K562 (cell line): ENCODE measurements at regions not wholly inside any gene's neighbourhood (a gene's known extent, or its start where the extent isn't known, plus 50 kb on each side); places are given as distances from the start of the nearest gene placed in this dataset.

Source experiments
- ATAC-seq: fragments of 200-7000 bp; cut with Tn5 transposase; 3 replicates; pipeline ENCODE4 v1.9.1; 2020; ENCODE audit warnings: moderate library complexity
- BruUV-seq: library from RNA; stranded (reverse); fragments of 400-500 nt; replicated peaks from 2 replicates; lab custom pipeline; 2021; lab: Mats Ljungman, UMichigan
- CTCF ChIA-PET: fragments of 300-600 bp; formaldehyde crosslinking; extraction: SDS; loops from one replicate; lab custom pipeline; 2021; ENCODE audit warnings: low intra/inter-chr PET ratio; lab: Yijun Ruan, JAX
- POLR2A ChIA-PET: fragments of 300-600, 350-650 bp; sonication (Branson Sonifier 250); formaldehyde crosslinking; extraction: SDS; loops from one replicate; lab custom pipeline; 2021; ENCODE audit warnings: antibody characterized with exemption, inconsistent platforms; lab: Yijun Ruan, JAX
- DNase-seq, 4 experiments: peaks; one replicate each; pipeline versions ENCODE4 v3.0.0 to v3.0.0-alpha.2; 2011 to 2018; ENCODE audit warnings: low spot score in 3 of 4, mixed read lengths in 3 of 4; ENCODE audit errors: extremely low read depth in 1 of 4
- FAIRE-seq: peaks from 2 replicates; lab custom pipeline; 2011; peaks lifted over from hg19 to GRCh38; lab: Jason Lieb, UNC
- H2AFZ ChIP-seq: 2 replicates; pipeline ENCODE4 v1.6.0; 2011; ENCODE audit warnings: low read depth, low read length, control low read depth, inconsistent platforms
- H3K27ac ChIP-seq: fragments of 200-600 bp; 3 replicates; pipeline ENCODE4 v1.8.0; 2011; ENCODE audit warnings: low read depth, mild to moderate bottlenecking, control low read depth, inconsistent platforms, low read length, moderate library complexity, mixed read lengths; ENCODE audit errors: extremely low read depth
- H3K27me3 ChIP-seq, 2 experiments: fragments of 300-600 bp in 1 of 2; 2 replicates in 1 of 2; 3 replicates in 1 of 2; pipeline versions ENCODE4 v1.6.0 to v1.8.0; 2011; ENCODE audit warnings: inconsistent platforms in 2 of 2, low read length in 2 of 2, mild to moderate bottlenecking in 1 of 2, mixed read lengths in 1 of 2, moderate library complexity in 1 of 2; ENCODE audit not compliant: control insufficient read depth in 2 of 2, insufficient read depth in 2 of 2
- H3K36me3 ChIP-seq: fragments of 300-600 bp; 3 replicates; pipeline ENCODE4 v1.8.0; 2011; ENCODE audit warnings: mild to moderate bottlenecking, low read length, inconsistent platforms; ENCODE audit not compliant: control insufficient read depth, insufficient read depth
- H3K4me1 ChIP-seq, 2 experiments: fragments of 200-600 bp in 1 of 2; replicated peaks in 1 of 2; 2 replicates in 1 of 2; 3 replicates in 1 of 2; pipeline versions ENCODE4 v1.5.1 to v1.8.0; 2011; ENCODE audit warnings: inconsistent platforms in 2 of 2, low read length in 2 of 2, mild to moderate bottlenecking in 1 of 2, mixed read lengths in 1 of 2, moderate library complexity in 1 of 2; ENCODE audit not compliant: control insufficient read depth in 2 of 2, insufficient read depth in 2 of 2
- H3K4me2 ChIP-seq: 2 replicates; pipeline ENCODE4 v1.6.1; 2011; ENCODE audit warnings: low read length, control low read depth, inconsistent platforms, mixed read lengths; ENCODE audit not compliant: insufficient read depth
- H3K4me3 ChIP-seq: fragments of 200-600 bp; sonication (generic), shearing (Covaris generic); 2 replicates; pipeline ENCODE4 v1.5.1; 2016; ENCODE audit warnings: control low read depth, inconsistent platforms
- H3K79me2 ChIP-seq: fragments of 200-600 bp; 3 replicates; pipeline ENCODE4 v1.8.0; 2011; ENCODE audit warnings: low read length, inconsistent platforms; ENCODE audit not compliant: control insufficient read depth, insufficient read depth
- H3K9ac ChIP-seq, 2 experiments: 2 replicates each; pipeline versions ENCODE4 v1.6.0 to v1.6.1; 2011; ENCODE audit warnings: low read depth in 2 of 2, low read length in 2 of 2, control low read depth in 1 of 2, inconsistent platforms in 1 of 2, mild to moderate bottlenecking in 1 of 2, mixed read lengths in 1 of 2; ENCODE audit not compliant: insufficient read depth in 1 of 2
- H3K9me1 ChIP-seq: one replicate; pipeline ENCODE4 v1.6.0; 2011; ENCODE audit warnings: inconsistent platforms, mild to moderate bottlenecking, low read length, moderate library complexity; ENCODE audit not compliant: control insufficient read depth, insufficient read depth
- H3K9me3 ChIP-seq: replicated peaks from 2 replicates; pipeline ENCODE4 v1.5.1; 2011; ENCODE audit warnings: low read depth, low read length, inconsistent platforms; ENCODE audit not compliant: control insufficient read depth, insufficient read depth
- H4K20me1 ChIP-seq: replicated peaks from 2 replicates; pipeline ENCODE4 v1.6.1; 2011; ENCODE audit warnings: low read length, inconsistent platforms, mixed read lengths; ENCODE audit not compliant: control insufficient read depth, insufficient read depth
- FOSL1 ChIP-seq: fragments of 200-800 bp; sonication (Bioruptor generic); conservative IDR thresholded peaks from 2 replicates; pipeline ENCODE4 v1.6.1; 2016; ENCODE audit warnings: missing genetic modification characterization, missing compliant biosample characterization
- MAFK ChIP-seq: IDR thresholded peaks from 2 replicates; pipeline ENCODE4 v1.6.1; 2011; ENCODE audit warnings: low read length, improper control_type of control experiment
- MECOM ChIP-seq: fragments of 250-450 bp; sonication (Bioruptor Pico); IDR thresholded peaks from 2 replicates; pipeline ENCODE4 v1.8.0; 2022; ENCODE audit warnings: inconsistent platforms
- OTX1 ChIP-seq: fragments of 450-650 bp; formaldehyde crosslinking; IDR thresholded peaks from 2 replicates; pipeline ENCODE4 v1.4.0; 2022; ENCODE audit warnings: mild to moderate bottlenecking
- PRPF4 ChIP-seq: fragments of 200-400 bp; formaldehyde crosslinking; IDR thresholded peaks from one replicate; pipeline ENCODE4 v1.6.1; 2017; ENCODE audit warnings: low read length, low read depth, mild to moderate bottlenecking; ENCODE audit not compliant: insufficient read depth, poor library complexity, severe bottlenecking
- RFX1 ChIP-seq: fragments of 450-650 bp; IDR thresholded peaks from 2 replicates; pipeline ENCODE4 v1.6.1; 2016; ENCODE audit warnings: mild to moderate bottlenecking, moderate library complexity
- SOX6 ChIP-seq: fragments of 450-650 bp; IDR thresholded peaks from 2 replicates; pipeline ENCODE4 v1.6.1; 2014; ENCODE audit warnings: mild to moderate bottlenecking
- SRSF1 ChIP-seq: fragments of 200-400 bp; formaldehyde crosslinking; IDR thresholded peaks from 2 replicates; pipeline ENCODE4 v1.6.1; 2017; ENCODE audit warnings: mild to moderate bottlenecking, low read depth, low read length, moderate library complexity
- STAT5A ChIP-seq: IDR thresholded peaks from 2 replicates; pipeline ENCODE4 v1.6.1; 2012; ENCODE audit warnings: low read length, inconsistent platforms, borderline replicate concordance
- U2AF2 ChIP-seq: fragments of 200-400 bp; formaldehyde crosslinking; optimal IDR thresholded peaks from 2 replicates; pipeline ENCODE3; 2017; ENCODE audit warnings: low read depth, mild to moderate bottlenecking, low read length
- XRCC4 ChIP-seq: IDR thresholded peaks from one replicate; pipeline ENCODE4 v1.6.1; 2011; ENCODE audit not compliant: insufficient read depth, insufficient read length; ENCODE audit errors: extremely low read depth
- ZBED1 ChIP-seq: IDR thresholded peaks from 2 replicates; pipeline ENCODE4 v1.6.1; 2014
- ZNF253 ChIP-seq: fragments of 250-450 bp; sonication (Bioruptor Pico); conservative IDR thresholded peaks from 2 replicates; pipeline ENCODE4 v1.6.1; 2021; ENCODE audit warnings: mild to moderate bottlenecking
- ZNF584 ChIP-seq: fragments of 200-800 bp; sonication (Bioruptor generic); IDR thresholded peaks from 2 replicates; pipeline ENCODE4 v1.6.1; 2016; ENCODE audit warnings: low read depth, mild to moderate bottlenecking, missing genetic modification characterization, missing compliant biosample characterization
- ZNF75A ChIP-seq: fragments of 450-650 bp; formaldehyde crosslinking; IDR thresholded peaks from 2 replicates; pipeline ENCODE4 v1.4.0; 2020; ENCODE audit warnings: mild to moderate bottlenecking
- in situ Hi-C: fragments of 300-500 bp; cut with MboI; formaldehyde crosslinking; loops from 4 replicates; pipeline ENCODE4 v1.15.0; 2018; ENCODE audit warnings: inconsistent platforms, mixed read lengths
- intact Hi-C: fragments of 100-400 bp; cut with micrococcal nuclease; formaldehyde crosslinking; loops from 2 replicates; pipeline ENCODE4 v1.14.2; 2022
- TF ChIP-seq, protein P1 (sequence below): fragments of 450-650 bp; IDR thresholded peaks from 2 replicates; pipeline ENCODE4 v1.6.1; 2017; ENCODE audit warnings: mild to moderate bottlenecking, moderate library complexity
- TF ChIP-seq, protein P2 (sequence below): fragments of 450-650 bp; formaldehyde crosslinking; IDR thresholded peaks from 2 replicates; pipeline ENCODE4 v1.4.0; 2020; ENCODE audit warnings: mild to moderate bottlenecking, moderate library complexity
- TF ChIP-seq, protein P3 (sequence below): sonication (generic); formaldehyde crosslinking; IDR thresholded peaks from 2 replicates; pipeline ENCODE4 v1.8.1; 2023; ENCODE audit warnings: mild to moderate bottlenecking, missing genetic modification reagents

DNA sequence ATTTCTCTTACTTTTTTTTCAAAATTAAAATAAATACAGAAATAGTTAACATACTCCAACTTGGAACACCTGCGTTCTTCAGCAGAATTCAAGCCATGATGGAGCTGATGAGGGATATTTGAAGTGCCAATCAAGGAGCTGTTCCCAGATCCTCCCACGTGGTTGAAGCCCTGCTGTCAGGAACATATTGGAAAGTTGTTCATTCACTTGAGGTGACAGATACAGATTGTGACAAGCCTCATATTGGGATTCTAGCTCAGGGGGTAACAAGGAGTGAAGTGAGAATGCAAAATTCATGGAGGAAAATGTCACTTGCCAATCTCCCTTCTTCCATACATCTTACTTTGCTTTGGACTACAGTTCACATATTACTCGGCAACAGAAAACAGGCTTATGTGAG is 2670.8 kb downstream of the PCDH7 start (continued):
- TF ChIP-seq, protein P1, sequence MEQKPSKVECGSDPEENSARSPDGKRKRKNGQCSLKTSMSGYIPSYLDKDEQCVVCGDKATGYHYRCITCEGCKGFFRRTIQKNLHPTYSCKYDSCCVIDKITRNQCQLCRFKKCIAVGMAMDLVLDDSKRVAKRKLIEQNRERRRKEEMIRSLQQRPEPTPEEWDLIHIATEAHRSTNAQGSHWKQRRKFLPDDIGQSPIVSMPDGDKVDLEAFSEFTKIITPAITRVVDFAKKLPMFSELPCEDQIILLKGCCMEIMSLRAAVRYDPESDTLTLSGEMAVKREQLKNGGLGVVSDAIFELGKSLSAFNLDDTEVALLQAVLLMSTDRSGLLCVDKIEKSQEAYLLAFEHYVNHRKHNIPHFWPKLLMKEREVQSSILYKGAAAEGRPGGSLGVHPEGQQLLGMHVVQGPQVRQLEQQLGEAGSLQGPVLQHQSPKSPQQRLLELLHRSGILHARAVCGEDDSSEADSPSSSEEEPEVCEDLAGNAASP, result no peak
- no peak for TF ChIP-seq ZNF253 (CRISPR knock-in tag)
- no peak for TF ChIP-seq STAT5A
- no peak for TF ChIP-seq MECOM (CRISPR knock-in tag)
- TF ChIP-seq, protein P2, sequence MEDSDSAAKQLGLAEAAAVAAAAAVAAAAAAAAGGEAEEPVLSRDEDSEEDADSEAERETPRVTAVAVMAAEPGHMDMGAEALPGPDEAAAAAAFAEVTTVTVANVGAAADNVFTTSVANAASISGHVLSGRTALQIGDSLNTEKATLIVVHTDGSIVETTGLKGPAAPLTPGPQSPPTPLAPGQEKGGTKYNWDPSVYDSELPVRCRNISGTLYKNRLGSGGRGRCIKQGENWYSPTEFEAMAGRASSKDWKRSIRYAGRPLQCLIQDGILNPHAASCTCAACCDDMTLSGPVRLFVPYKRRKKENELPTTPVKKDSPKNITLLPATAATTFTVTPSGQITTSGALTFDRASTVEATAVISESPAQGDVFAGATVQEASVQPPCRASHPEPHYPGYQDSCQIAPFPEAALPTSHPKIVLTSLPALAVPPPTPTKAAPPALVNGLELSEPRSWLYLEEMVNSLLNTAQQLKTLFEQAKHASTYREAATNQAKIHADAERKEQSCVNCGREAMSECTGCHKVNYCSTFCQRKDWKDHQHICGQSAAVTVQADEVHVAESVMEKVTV (CRISPR knock-in tag), result no peak
- TF ChIP-seq SOX6, result no peak

DNA sequence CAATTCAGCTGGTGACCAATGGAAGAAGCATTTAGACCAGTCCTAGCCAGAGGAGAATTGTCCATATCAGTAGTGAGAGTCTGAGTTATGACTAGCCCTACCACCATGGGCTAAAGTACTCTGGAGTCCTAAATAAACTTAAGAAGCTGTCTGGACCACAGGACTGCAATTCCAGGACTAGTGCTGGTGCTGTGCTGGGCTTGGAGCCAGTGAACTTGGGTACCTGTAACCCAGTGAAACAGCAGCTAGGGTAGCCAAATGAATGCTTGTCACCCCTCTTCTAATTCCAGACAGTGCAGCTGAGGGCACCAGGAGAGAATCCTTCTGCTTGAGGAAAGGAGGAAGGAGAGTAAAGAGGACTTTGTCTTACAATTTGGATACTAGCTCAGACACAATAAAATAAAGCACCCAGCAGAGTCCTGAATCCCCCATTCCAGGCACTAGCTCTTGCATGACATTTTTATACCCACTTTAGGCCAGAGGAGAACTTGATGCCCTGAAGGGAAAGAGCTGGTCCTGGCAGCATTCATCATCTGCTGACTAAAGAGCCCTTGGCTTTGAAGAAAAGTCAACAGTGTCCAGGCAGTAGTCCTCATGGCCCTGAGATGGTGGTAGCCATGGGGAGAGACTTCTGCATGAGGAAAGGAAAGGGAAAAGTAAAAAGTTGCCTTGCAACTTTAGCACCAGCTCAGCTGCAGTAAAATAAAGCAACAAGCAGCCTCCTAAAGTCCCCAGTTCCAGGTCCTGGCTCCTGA is 2675.7 kb downstream of the PCDH7 start:
- Histone ChIP-seq H3K27ac (no peak overlapping the region), H3K9me1 (no peaks in the 10 kb centered on the region), H3K9me3 (no peaks in the 10 kb centered on the region), H2AFZ (no peak overlapping the region), H3K79me2 (no peaks in the 10 kb centered on the region), H4K20me1 (no peaks in the 10 kb centered on the region), H3K36me3 (no peaks in the 10 kb centered on the region), H3K4me2 (no peak overlapping the region), H3K4me3 (no peak overlapping the region), H3K4me1 (no peaks in the 10 kb centered on the region), H3K9ac (no peak overlapping the region), H3K27me3 (no peaks in the 10 kb centered on the region)
- POLR2A ChIA-PET, result no interaction called here
- DNase-seq (no peak), FAIRE-seq (no peak), ATAC-seq (no peak)
- in situ Hi-C loops (no loop called here), intact Hi-C loops (no loop called here)
- CTCF ChIA-PET, result no interaction called here
- BruUV-seq, result no TSS peak
- TF ChIP-seq XRCC4 (no peak), PRPF4 (no peak), ZNF584 (no peak), FOSL1 (tag) (no peak), MAFK (no peak), ZBED1 (no peak), ZNF75A (no peak), RFX1 (no peak), OTX1 (CRISPR knock-in tag) (no peak), U2AF2 (no peak), SRSF1 (no peak)
- TF ChIP-seq, protein P3, sequence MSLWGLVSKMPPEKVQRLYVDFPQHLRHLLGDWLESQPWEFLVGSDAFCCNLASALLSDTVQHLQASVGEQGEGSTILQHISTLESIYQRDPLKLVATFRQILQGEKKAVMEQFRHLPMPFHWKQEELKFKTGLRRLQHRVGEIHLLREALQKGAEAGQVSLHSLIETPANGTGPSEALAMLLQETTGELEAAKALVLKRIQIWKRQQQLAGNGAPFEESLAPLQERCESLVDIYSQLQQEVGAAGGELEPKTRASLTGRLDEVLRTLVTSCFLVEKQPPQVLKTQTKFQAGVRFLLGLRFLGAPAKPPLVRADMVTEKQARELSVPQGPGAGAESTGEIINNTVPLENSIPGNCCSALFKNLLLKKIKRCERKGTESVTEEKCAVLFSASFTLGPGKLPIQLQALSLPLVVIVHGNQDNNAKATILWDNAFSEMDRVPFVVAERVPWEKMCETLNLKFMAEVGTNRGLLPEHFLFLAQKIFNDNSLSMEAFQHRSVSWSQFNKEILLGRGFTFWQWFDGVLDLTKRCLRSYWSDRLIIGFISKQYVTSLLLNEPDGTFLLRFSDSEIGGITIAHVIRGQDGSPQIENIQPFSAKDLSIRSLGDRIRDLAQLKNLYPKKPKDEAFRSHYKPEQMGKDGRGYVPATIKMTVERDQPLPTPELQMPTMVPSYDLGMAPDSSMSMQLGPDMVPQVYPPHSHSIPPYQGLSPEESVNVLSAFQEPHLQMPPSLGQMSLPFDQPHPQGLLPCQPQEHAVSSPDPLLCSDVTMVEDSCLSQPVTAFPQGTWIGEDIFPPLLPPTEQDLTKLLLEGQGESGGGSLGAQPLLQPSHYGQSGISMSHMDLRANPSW (CRISPR knock-in tag), result no peak
